GM04504 (cell line): ENCODE measurements at regions not wholly inside any gene's neighbourhood (a gene's known extent, or its start where the extent isn't known, plus 50 kb on each side); places are given as distances from the start of the nearest gene placed in this dataset.

ENCODE experiments used
- DNase-seq: peaks from one replicate; pipeline ENCODE4 v3.0.0-alpha.2; 2012; ENCODE audit warnings: low read depth

DNA sequence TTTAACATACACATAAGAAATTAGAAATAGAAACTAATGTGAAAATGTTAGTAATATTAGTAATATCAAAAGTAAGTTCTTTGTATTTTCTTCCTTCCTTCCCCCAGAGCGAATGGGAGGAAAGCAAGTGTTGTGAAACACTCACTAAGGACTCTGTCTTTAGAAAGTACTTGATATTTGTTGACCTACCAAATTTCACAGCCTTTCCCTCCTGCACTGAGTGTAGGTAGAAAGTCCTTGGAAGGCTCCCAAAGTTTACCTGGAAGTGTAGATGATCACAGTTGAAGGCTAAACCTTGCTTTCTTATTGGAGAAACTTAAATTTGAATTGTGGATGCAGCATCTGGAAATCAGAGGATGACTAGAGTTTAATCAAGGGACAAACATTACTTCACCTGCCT, 1459.5 kb upstream of the SPRY2 start:
- DNase-seq, result no peak

DNA sequence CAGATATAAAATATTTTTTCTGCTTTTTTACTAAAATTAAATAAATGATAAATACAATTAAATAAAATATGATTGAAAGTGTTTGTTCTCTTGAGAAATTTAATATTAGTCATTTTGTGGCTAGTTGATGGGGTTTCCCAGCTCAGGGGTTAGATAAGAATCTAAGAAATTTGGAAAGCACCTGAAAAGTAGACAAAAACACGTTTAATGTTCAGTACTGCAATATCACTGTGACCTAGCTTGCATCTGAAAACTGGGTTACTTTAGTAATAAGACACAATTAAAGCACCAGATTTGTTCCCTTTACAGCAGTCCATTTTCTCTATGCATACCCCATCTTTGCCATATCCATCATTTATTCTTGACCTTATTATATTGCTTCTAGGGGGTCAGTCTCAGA, 1454.8 kb upstream of the SPRY2 start:
- no peak for DNase-seq

DNA sequence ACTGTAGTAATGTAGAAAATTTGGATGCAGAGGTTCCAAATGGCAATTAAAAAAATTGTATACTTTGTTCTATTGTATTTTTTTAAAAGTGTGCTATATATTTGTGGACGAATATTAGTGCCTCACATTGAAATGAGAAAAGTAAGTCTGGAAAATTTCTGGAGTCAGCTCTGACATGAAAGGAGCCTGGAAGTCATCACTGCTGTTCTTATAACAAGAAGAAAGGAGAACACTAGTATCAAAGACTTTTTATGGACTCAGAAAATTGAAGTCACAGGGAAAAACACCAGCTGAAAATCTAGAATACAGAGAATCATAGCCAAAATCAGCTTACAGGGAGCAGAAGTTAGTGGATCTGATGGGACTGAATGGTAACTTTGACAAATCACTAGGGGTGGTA, 1450.7 kb upstream of the SPRY2 start:
- DNase-seq, result no peak

DNA sequence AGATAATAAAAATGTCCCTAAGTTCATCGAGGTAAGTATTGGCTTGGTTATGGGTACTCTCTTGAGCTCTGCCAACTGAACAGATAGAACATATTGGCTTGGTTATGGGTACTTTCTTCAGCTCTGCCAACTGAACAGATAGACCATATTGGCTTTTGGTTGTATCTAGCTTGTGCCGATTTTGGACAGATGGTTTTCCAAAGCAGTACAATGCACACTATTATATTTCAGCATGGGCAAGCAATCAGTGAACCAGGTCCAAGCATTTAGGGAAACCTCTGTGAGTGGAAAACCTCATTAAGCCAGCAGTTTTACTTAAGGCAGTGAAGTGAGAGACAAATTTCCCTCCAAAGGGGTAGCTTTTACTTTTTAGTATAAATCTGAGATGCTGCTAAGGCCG, 1440.5 kb upstream of the SPRY2 start:
- no peak for DNase-seq

DNA sequence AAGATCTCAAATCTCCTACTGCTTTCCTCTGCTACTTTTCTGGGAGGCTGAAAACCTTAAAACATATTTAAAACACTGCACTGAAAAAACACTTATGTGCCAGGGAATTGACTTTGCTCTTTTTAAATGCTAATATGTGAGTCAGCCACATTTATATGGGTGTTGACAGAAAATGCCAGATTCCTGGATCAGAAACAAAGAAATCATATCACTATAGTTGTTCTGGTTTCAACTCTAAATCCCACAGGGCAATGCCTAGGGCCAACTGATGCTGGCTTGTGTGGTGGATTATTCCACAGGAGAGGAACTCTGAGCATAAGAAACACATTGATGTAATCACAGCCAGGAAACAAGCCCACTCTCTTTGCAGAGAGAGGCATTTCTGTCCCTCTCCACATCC, 1439.0 kb upstream of the SPRY2 start:
- no peak for DNase-seq

DNA sequence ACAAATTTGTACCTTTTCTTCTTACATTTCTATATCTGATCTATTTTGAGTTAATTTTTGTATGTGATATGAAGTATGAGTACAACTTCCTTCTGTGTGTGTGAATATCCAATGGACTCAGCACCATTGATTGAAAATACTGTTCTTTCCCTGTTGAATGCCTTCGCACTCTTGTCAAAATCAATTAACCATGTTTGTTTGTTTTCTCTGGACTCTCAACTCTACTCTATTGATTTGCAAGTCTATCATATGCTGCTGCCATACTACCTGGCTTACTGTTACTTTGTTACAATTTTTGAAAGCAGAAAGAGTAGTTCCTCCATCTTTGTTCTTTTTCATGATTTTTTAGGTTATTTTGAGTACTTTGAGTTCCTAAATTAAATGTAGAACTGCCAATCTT, 1437.4 kb upstream of the SPRY2 start:
- no peak for DNase-seq

DNA sequence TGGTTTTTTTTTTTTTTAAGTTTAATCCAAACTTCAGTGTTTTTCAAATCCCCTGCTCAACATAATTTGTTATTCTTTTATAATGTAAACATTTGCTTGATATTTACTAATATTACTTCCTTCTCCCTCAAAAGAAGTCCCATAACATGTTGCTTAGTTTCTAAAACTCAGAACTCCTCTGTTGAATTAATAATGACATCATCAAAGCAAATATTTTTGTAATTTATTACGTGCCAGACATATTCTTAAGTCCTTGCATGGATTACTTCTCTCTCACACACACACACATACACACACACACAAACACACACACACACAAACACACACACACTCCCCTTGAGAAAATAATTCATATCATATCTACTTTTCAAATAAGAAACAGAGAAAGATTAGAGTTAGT, 1432.3 kb upstream of the SPRY2 start:
- DNase-seq, result no peak

DNA sequence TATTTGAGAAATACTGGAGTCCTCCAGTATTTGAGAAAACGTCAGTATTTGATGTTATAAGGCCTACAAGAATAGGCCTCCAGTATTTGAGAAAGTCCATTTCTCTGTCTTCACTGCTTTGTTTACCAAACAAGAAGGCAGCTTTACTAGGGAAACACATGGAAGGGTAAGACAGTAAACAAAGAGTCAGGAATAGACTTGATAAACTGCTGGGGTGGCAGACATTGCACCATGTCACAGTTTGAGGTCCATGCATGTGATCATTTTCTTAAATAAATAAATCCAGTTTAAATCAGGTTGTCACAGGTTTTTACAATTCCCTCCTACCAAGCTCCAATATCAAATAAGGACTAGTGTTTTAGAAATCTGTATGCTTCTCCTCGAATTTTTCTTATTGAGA, 1431.0 kb upstream of the SPRY2 start:
- no peak for DNase-seq

DNA sequence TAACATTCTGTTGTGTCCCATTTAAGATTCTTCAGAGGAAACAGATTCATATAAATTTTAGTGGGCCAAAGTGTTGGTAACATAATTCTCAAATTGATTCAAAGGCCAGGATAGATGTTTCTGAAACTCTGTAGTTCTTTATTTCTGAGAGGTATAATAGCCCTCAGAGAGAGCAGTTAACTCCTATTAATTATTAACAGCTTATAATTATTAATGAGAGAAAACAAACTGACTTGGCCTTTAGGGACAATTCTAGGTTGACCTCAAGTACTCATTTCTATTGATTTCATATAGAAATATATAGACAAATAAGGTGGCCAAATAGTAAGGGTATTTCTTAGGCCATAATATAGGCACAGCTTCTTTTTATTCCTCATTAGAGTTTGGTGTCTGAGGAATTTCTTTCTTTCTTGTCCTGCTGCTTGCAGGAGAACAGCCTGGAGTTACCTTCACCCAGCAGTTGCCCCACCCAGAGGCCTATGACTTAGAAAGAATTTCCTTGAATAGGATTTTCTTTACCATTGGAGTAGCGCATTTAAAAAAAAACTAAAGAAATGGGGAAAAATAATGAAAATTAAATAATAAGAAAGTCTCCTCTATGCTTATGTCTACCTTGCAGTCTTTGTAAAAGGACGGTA, 1430.1 kb upstream of the SPRY2 start:
- DNase-seq, result no peak

DNA sequence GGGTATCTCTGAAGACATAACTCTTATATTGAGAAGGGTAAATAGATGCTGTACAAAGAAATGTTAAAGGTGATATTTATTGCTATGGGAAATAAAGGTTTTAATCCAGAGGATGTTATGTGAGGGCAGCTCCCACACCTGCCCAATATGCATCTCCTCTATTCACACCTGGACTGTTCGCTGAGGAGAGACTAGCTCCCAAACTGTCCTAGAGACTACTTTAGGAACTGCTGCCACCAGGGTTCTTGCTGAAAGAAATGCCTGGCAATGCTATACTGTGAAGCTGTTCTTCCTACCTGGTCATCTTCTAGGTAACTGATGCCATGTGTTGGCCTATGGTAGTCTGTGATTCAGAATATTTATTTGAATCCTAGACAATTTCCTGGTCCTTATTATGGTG, 1421.5 kb upstream of the SPRY2 start:
- DNase-seq, result no peak

DNA sequence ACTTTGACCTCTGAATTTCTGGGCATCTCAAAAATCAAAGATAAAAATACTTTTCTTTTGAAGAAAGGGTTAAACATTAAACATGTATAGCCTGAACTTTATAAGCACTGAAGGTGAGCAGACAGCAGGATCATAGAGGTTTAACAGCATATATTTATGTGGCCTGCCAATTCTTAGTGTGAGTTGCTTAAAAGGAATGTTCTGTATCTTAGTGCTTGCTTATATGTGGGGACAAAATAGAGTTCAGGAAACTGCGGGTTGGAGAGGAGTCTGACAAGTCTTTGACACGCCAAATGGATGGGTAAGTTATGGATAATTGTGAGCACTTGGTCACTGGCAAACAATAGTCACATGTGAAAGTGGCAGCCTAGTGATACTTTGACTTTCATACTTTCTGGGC, 1419.4 kb upstream of the SPRY2 start:
- DNase-seq, result no peak

DNA sequence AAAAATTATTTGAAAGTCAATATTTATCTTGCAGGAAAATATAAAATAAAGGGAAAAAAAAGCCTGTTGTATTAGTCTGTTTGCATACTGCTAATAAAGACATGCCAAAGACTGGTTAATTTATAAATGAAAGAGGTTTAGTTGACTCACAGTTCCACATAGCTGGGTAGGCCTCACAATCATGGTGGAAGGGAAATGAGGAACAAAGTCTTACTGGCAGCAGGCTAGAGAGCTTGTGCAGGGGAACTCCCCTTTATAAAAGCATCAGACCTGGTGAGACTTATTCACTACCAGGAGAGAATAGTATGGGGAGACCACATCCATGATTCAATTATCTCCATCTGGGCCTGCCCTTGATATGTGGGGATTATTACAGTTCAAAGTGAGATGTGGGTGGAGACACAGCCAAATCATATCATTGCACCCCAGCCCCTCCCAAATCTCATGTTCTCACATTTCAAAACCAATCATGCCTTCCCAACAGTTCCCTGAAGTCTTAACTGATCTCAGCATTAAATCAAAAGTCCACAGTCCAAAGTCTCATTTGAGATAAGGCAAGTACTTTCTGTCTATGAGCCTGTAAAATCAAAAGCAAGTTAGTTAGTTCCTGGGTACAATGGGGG, 1416.5 kb upstream of the SPRY2 start:
- DNase-seq, result no peak

DNA sequence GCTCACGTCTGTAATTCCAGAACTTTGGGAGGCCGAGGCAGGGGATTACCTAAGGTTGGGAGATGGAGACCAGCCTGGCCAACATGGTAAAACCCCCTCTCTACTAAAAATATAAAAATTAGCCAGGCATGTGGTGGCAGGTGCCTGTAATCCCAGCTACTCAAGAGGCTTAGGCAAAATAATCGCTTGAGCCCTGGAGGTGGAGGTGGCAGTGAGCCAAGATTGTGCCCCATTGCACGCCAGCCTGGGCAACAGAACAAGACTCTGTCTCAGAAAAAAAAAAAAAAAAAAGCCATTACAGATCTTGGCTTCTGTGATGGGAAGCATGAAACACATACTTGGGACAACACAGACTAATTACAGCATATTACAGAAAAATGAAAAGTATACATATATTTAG, 1404.5 kb upstream of the SPRY2 start:
- no peak for DNase-seq

DNA sequence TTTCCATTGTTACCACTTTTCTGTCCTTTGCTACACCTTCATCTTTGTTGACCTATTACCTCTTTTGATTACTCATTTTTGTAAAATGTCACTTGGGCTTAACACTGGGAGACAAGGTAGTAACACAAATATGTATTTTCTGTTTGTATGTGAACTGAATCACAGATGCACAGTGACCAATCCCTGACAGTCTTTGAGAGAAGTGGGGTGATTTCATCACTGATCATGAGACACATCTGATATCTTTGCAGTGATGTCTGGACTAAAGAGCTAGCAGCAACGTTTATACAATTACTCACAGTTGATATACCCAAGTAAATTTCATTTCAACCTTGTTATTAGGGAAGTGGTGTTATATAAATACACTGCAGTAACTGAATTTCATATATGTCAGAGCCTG, 1397.4 kb upstream of the SPRY2 start:
- DNase-seq, result no peak

DNA sequence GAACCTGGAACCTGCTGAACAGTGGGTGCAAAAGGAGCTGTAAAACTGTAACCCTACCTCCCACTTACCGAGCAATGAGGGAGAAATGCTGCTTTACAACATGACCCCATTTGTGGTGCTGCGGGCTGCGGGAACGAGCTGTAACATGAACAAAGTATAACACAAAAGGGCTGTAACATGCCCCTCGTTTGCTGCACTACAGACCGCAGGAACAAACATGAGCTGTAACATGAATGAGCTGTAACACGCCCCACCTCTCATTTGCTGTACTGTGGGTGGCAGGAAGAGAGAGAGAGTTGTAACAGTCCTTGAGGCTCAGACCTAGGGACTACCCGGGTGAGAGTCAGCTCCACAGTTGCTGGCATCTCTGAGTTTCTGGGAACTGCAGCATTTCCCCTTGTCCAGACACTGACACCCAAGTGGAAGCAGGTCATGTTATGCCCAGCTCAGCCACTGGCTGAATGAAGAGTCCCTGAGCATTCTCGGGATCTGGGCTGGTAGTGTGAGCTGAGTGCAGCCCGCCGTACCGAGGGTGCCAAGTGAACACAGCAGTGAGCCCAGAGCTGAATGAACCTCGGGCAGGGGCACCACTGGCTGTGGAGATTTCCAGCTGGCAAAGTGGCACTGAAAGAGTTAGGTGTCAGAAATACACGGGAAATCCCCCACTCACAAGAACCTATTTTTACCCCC, 1385.3 kb upstream of the SPRY2 start:
- no peak for DNase-seq

DNA sequence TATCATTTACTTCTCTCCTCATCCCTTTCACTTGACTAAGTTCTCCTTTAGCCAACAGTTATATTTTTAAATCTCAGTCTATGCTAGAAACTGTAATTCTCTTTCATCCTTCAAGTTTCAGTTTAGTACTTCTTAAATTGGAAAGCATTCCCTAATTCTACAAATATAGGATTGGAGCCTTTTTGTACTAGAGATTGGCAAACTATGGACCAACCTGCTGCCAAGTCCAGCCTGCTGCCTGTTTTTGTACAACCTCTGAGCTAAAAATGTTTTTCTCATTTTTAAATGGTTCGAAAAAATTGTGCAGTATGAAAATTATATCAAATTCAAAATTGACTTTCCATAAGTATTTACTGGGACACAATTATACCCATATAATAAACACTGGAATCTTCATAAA, 1381.5 kb upstream of the SPRY2 start:
- no peak for DNase-seq

DNA sequence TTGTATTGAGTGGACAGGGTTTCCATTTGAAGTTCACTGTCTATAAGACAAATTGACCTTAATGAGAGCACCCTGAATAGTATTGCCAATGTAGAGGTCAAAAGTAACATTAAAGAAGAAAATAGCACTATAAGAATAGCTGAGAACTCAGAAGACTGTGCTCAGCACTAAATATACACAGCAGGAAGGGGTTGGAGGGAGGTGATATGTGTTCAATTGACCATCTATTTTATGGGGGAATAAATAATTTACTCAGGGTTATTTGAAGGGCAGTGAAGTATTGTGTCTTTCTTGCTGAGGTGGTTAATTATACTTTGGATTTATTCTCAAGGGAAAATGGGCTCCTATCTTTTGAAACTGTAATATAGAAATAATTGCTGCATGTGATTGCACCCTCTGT, 1380.5 kb upstream of the SPRY2 start:
- no peak for DNase-seq

DNA sequence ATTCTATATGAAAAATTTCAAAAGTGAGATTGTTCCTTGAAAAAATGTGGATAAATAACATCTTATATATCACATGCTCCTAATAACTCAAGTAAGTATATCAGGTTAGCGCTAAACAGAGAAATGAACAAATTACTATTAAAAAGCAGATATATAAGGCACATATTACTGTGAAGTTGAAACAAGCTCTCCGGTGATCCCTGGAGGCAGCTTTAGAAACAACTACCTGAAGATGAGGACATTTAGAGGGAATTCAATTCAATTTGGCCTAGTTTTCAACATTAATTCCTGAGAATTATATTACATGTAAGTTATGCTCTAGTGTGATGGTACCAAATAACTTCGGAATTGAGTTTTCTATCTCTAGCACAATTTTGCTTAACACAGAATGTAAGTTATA, 1373.6 kb upstream of the SPRY2 start:
- no peak for DNase-seq

DNA sequence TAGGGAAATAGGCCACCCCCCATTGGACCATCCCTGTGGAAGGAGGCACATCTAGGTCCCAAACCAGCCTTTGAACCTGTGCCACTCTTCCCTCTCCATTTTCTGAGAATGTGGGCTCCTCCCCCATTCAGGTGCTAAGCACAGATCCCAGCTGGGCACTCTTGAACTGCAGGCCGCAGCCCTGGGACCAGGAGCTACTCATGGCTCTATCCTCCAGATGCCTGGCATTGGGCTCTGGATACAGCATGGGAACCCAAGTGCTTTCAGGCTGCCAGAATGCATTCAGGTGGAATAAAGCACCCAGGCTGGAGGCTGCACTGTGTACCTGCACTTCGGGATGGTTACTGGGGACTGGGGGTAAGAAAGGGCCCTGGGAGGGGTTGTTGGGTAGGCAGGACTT, 1372.3 kb upstream of the SPRY2 start:
- no peak for DNase-seq

DNA sequence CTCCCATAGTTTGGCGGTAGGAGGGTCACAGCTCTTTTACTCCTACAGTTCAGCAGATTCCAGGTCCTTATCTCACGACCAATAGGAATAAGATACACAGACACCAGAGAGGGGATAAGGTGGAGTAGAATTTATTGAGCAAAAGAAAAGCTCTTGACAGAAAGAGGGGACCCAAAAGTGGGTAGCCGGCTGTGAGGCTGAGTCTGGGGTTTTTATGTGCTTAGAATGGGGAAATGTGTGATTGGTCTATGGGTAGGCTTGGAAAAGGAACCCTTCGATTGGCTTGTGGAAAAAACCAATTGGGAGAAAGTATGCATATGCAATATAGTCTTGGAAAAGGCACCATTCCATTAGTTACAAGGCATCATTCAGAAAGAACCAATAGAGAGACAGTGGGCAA, 1356.9 kb upstream of the SPRY2 start:
- no peak for DNase-seq

DNA sequence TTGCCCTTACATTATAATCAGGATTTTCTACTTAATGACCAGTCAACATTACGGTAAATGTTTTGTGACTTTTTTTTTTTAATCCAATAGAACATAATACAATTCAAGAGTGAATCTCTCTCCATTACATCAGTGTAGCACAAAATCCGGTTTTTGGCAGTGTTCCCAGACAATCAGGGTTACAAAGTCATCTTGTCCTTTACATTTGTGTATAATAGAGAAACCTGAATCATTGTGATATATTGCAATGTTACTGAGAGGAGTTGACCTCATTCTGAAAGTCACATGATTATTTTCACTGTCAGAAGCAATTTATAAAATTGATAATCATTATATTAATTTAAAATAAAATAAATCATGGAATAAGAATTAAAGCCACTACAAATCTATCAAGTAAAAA, 1346.0 kb upstream of the SPRY2 start:
- no peak for DNase-seq

DNA sequence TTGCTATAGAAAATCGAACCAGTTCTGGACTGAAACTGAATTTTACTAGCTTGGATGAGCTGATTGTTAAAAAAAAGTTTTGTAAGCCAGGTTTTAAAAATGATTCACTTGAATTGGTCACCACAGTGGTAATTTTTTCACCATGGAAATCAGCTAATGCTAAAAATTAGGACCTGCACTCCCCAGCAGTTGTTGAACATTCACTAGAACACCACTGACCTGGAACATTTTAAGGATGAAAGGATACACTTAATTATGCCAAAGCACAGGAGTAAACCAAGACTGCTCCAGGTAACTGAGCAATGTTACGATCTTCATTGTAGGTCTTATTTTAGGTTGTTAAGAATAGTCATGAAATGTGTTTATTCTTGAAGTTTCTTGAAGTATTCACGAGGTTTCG, 1342.6 kb upstream of the SPRY2 start:
- DNase-seq, result no peak

DNA sequence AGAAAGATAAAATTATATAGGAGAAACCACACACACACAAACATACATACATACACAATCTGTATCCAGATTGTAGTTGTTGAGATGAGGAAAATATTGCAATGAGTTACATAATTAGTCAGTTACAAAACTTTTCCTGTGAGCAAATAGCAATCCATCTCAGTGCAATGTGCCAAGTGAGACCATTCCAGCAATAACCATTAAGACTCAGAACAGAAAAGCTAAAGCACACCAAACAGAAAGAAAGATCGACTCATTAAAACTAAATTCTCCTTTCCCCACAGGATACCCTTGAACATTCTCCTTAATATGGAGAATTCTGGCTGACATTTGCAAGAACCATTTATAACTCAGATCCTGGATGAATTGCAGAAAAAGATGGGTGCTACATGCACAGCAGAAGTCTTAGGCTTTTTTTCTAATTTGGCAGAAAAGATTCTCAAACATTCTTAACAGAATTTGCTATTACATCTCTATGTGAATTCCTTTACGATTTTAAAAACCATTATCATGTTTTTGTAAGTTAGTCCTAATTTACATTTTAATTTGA, 1341.2 kb upstream of the SPRY2 start:
- DNase-seq, result no peak

DNA sequence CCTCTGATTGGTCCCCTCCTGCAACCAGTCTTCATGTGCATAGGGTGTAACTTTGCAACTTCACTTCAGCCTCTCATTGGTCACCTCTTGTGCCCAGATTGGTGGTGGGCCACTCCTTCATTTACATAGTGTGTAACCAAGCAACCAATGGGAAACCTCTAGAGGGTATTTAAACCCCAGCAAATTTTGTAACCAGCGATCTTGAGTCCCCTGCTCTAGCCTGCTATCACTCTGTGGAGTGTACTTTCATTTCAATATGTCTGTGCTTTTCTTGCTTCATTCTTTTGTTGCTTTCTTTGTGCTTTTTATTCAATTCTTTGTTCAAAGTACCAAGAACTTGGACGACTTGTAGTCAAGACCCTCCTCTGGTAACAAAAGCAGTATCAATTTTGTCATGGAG, 1336.9 kb upstream of the SPRY2 start:
- DNase-seq, result no peak
